Esophagus squamous epithelium (tissue), 5 donors: ENCODE measurements at regions not wholly inside any gene's neighbourhood (a gene's known extent, or its start where the extent isn't known, plus 50 kb on each side); places are given as distances from the start of the nearest gene placed in this dataset.

ENCODE experiments used
- DNase-seq: peaks from one replicate; lab custom pipeline; 2025; lab: John Stamatoyannopoulos, UW
- H3K27ac ChIP-seq, 4 donors: fragments of 200-600 bp; sonication (generic); one replicate each; pipeline ENCODE4 v1.5.1; 2016 to 2019; ENCODE audit warnings: mild to moderate bottlenecking in 1 of 4
- H3K27me3 ChIP-seq, 4 donors: fragments of 200-600 bp; sonication (generic); 1 replicate in 3 of 4; 2 replicates in 1 of 4; pipeline versions ENCODE4 v1.5.1 to v1.6.0; 2017 to 2021; ENCODE audit warnings: antibody characterized with exemption in 1 of 4
- H3K36me3 ChIP-seq, 3 donors: fragments of 200-600 bp; sonication (generic); one replicate each; pipeline ENCODE4 v1.5.1; 2016 to 2019
- H3K4me1 ChIP-seq, 3 donors: fragments of 200-600 bp; sonication (generic); one replicate each; pipeline ENCODE4 v1.5.1; 2017 to 2019
- H3K4me3 ChIP-seq, 4 donors: fragments of 200-600 bp; sonication (generic); 1 replicate in 3 of 4; 2 replicates in 1 of 4; pipeline ENCODE4 v1.5.1; 2016 to 2019; ENCODE audit warnings: mild to moderate bottlenecking in 2 of 4, moderate library complexity in 1 of 4
- H3K9me3 ChIP-seq, 3 donors: fragments of 200-600 bp; sonication (generic); one replicate each; pipeline ENCODE4 v1.5.1; 2016 to 2019
- POLR2A ChIP-seq, 4 donors: fragments of 450-650 bp; IDR thresholded peaks; one replicate each; pipeline ENCODE4 v1.6.1; 2017; ENCODE audit warnings: antibody characterized with exemption in 4 of 4, mild to moderate bottlenecking in 4 of 4, moderate library complexity in 3 of 4
- WGBS, 2 donors: methylation state at CpG; one replicate each; pipeline ENCODE4 v1.1.5; 2018; 5-methylcytosine and 5-hydroxymethylcytosine counted together
- intact Hi-C: fragments of 100-400 bp; cut with DNase I; formaldehyde crosslinking; loops from one replicate; pipeline ENCODE4 v1.15.0; 2022
- TF ChIP-seq, protein P1 (sequence below), 6 experiments: fragments of 450-650 bp in 4 of 6; fragments of 200-600 bp in 2 of 6; sonication (generic) in 2 of 6; IDR thresholded peaks; one replicate each; pipeline ENCODE4 v1.5.1; 2016 to 2019; ENCODE audit warnings: antibody characterized with exemption in 6 of 6, mild to moderate bottlenecking in 4 of 6, moderate library complexity in 4 of 6
- donor health status: DM: yes; HTN: yes; CAD: no.

DNA sequence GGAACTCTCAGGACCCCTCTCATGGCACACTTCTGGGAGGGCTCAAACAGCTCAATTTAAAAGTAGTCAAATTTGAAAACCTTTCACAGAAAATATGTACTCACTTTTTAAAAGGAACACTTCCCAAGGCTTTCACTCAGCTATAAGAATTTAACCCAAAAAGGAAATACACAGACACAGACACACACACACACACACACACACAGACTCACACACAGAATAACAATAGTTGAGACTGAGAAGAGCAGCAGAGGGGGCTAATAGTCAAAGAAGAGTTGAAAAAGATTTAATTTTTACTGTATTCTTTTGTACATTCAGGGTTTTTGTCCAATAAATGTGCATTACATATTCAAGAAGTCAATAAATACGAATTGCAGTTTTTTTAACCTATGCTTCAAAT is 211.4 kb downstream of the HACE1 start:
- Histone ChIP-seq H3K27ac (no peak overlapping the region), H3K4me1 (no peaks in the 10 kb centered on the region), H3K4me3 (no peak overlapping the region), H3K27me3 (no peaks in the 10 kb centered on the region), H3K9me3 (no peaks in the 10 kb centered on the region), H3K36me3 (no peaks in the 10 kb centered on the region)
- intact Hi-C loops: no loop called here
- TF ChIP-seq POLR2A (IDR thresholded peaks at IDR 0.05): no peak
- TF ChIP-seq, protein P1, sequence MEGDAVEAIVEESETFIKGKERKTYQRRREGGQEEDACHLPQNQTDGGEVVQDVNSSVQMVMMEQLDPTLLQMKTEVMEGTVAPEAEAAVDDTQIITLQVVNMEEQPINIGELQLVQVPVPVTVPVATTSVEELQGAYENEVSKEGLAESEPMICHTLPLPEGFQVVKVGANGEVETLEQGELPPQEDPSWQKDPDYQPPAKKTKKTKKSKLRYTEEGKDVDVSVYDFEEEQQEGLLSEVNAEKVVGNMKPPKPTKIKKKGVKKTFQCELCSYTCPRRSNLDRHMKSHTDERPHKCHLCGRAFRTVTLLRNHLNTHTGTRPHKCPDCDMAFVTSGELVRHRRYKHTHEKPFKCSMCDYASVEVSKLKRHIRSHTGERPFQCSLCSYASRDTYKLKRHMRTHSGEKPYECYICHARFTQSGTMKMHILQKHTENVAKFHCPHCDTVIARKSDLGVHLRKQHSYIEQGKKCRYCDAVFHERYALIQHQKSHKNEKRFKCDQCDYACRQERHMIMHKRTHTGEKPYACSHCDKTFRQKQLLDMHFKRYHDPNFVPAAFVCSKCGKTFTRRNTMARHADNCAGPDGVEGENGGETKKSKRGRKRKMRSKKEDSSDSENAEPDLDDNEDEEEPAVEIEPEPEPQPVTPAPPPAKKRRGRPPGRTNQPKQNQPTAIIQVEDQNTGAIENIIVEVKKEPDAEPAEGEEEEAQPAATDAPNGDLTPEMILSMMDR (IDR thresholded peaks at IDR 0.05): no peak
- 88 to 91% methylated on average over 1 of the region's 1 CpG for WGBS, 2 donors
- no peak for DNase-seq

- WGBS, 2 donors: 80 to 82% methylated on average over 1 of the region's 1 CpG
- intact Hi-C loops: no loop called here
- TF ChIP-seq POLR2A (IDR thresholded peaks at IDR 0.05): no peak
- TF ChIP-seq, protein P1 (IDR thresholded peaks at IDR 0.05): no peak
Measured at GRCh38 chr6:104644848-104645247, 214.9 kb downstream of the HACE1 start.

DNA sequence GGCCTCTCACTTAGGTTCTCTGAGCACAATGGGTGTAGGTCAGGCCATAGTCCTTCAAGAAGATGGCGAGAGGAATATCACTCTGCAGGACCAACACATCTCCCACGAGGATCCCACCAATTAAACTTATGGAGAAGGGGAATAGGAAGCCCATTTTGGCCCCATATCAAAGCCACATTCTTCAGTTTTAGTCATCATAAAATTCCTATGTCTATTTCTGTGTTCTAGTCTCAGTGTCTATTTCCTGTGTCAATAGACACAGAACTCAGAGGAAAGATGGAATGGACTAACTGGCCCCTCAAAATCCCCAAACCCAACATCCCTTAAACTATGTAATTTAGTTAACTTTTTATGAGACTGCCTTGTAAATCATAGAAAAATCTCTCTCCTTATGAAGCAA is 216.8 kb downstream of the HACE1 start:
- WGBS, 2 donors: 75% methylated on average over 2 of the region's 2 CpGs
- no peak for TF ChIP-seq POLR2A (IDR thresholded peaks at IDR 0.05)
- TF ChIP-seq, protein P1 (IDR thresholded peaks at IDR 0.05): no peak
- intact Hi-C loops: no loop called here
- Histone ChIP-seq H3K9me3 (no peaks in the 10 kb centered on the region), H3K4me3 (no peak overlapping the region), H3K36me3 (no peaks in the 10 kb centered on the region), H3K4me1 (peaks cover 0 to 18% (median 7%) of the 10 kb centered on the region in 3 donors), H3K27me3 (no peaks in the 10 kb centered on the region), H3K27ac (no peak overlapping the region)
- DNase-seq: no peak

More at GRCh38 chr6:104644848-104645247, 214.9 kb downstream of the HACE1 start:
- H3K4me3 ChIP-seq: no peak overlapping the region
- peaks cover 0 to 6% (median 0%) of the 10 kb centered on the region in 3 donors for H3K4me1 ChIP-seq
- no peak overlapping the region for H3K27ac ChIP-seq
- H3K27me3 ChIP-seq: no peaks in the 10 kb centered on the region
- H3K9me3 ChIP-seq: no peaks in the 10 kb centered on the region
- H3K36me3 ChIP-seq: no peaks in the 10 kb centered on the region
- no peak for DNase-seq

- no peak overlapping the region for H3K4me3 ChIP-seq
- intact Hi-C loops: no loop called here
- 78 to 82% methylated on average over 6 of the region's 6 CpGs for WGBS, 2 donors
- peaks cover 0 to 18% (median 7%) of the 10 kb centered on the region in 3 donors for H3K4me1 ChIP-seq
- no peaks in the 10 kb centered on the region for H3K9me3 ChIP-seq
- no peak for TF ChIP-seq POLR2A (IDR thresholded peaks at IDR 0.05)
- TF ChIP-seq, protein P1 (IDR thresholded peaks at IDR 0.05): no peak
- no peaks in the 10 kb centered on the region for H3K27me3 ChIP-seq
- no peak for DNase-seq
- no peak overlapping the region for H3K27ac ChIP-seq
- no peaks in the 10 kb centered on the region for H3K36me3 ChIP-seq
Measured at GRCh38 chr6:104640761-104641160, 219.0 kb downstream of the HACE1 start.

GRCh38 chr6:104640150-104640700 is 219.5 kb downstream of the HACE1 start:
- Histone ChIP-seq H3K36me3 (no peaks in the 10 kb centered on the region), H3K4me1 (peaks cover 0 to 18% (median 7%) of the 10 kb centered on the region in 3 donors), H3K4me3 (no peak overlapping the region), H3K27ac (peak overlapping the region in 1 of 4 donors; percentile 64), H3K9me3 (no peaks in the 10 kb centered on the region), H3K27me3 (no peaks in the 10 kb centered on the region)
- no peak for TF ChIP-seq POLR2A (IDR thresholded peaks at IDR 0.05)
- TF ChIP-seq, protein P1 (IDR thresholded peaks at IDR 0.05): no peak
- intact Hi-C loops: no loop called here
- DNase-seq: no peak
- WGBS, 2 donors: 32 to 53% methylated on average over 5 of the region's 5 CpGs
